Omental fat pad (tissue), 3 donors: ENCODE measurements at regions not wholly inside any gene's neighbourhood (a gene's known extent, or its start where the extent isn't known, plus 50 kb on each side); places are given as distances from the start of the nearest gene placed in this dataset.

ENCODE experiments used
- ATAC-seq: fragments of 150-250 bp; one replicate; pipeline ENCODE4 v1.9.1; 2016; ENCODE audit warnings: mild to moderate bottlenecking, moderate library complexity; ENCODE audit not compliant: low FRiP score
- DNase-seq: peaks from one replicate; pipeline ENCODE4 v3.0.0-alpha.2; 2019; ENCODE audit warnings: low spot score
- CTCF ChIP-seq, 3 donors: fragments of 450-650 bp; IDR thresholded peaks; one replicate each; pipeline ENCODE4 v1.5.1; 2016 to 2017; ENCODE audit warnings: antibody characterized with exemption in 3 of 3, mild to moderate bottlenecking in 3 of 3, moderate library complexity in 2 of 3

DNA sequence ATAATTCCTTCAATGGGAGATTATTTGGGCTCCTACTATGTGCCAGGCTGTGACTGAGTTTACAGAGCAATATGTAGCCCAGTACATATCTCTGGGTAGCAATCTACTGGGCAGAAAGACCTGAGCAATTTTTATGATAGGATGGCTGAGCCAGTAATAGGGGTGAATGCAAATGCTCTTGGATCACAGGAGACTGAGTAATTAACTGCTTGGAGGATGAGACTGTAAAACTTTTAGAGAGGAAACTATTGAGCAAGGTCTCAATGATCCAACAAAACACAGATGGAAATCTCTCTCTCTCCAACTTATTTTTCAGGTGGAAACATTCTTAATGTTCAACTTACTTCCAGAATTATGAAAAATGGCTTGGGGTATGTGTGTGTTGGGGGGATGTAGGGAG lies 402.2 kb downstream of the AEBP2 start:
- peak; percentile 80 for ATAC-seq

DNA sequence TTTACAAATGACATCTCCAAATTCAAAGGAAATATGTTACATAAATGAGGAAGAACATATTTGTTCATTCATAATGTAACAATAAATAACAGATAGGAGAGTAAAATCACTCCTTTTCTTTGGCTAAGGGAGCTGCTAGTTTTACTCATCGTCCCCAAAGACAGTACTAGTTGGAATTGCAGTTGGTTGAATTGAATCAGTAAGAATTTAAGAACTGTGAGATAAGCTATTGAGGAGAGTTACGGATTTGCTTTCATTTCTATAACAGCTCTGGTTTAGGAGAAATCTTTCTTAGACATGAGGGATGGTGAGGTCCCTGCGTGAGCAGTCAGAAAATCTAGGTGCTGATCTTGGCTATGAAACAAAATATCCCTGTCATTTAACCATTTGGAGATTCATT lies 402.8 kb downstream of the AEBP2 start:
- no peak for DNase-seq
- no peak for TF ChIP-seq CTCF (IDR thresholded peaks at IDR 0.05)
- peak; percentile 56 for ATAC-seq

More for the DNA sequence above, 402.2 kb downstream of the AEBP2 start:
- no peak for TF ChIP-seq CTCF (IDR thresholded peaks at IDR 0.05)
- DNase-seq = no peak

DNA sequence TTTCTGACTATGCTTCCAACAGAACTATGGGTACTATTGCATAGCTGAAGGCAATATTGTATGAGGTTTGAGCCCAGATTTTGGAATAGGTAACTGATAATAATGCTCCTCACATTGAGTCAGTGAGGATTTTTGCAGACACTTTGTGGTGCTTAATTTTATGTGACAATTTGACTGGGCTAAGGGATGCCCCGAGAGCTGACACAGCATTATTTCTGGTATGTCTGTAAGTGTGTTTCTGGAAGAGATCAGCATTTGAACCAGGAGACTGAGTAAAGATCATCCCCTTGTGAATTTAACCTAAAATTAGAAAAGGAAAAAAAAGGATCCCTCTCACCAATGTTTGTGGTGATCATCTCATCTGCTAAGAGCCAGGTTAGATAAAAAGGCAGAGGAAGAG lies 404.9 kb downstream of the AEBP2 start:
- no peak for DNase-seq
- ATAC-seq = no peak
- TF ChIP-seq CTCF (IDR thresholded peaks at IDR 0.05) = no peak

DNA sequence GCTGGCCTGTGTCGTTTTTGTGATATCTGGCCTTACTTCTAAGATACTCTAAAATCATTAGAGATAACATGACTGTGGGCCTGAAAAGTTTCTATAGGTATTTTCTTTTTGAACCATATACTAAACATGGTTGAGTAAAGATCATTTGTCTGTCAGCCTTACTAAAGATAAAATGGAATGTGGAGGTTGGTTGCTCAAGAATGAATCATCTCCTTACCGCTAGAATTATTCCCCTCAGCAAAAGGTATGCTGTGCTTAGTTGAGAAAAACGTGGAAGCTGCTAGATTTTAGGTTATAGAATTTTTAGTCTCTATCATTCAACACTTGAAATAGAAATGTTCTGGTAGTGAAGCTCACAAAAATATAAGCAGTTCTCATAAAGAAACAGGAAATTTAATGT lies 407.3 kb downstream of the AEBP2 start:
- ATAC-seq (no peak), DNase-seq (no peak)
- no peak for TF ChIP-seq CTCF (IDR thresholded peaks at IDR 0.05)

DNA sequence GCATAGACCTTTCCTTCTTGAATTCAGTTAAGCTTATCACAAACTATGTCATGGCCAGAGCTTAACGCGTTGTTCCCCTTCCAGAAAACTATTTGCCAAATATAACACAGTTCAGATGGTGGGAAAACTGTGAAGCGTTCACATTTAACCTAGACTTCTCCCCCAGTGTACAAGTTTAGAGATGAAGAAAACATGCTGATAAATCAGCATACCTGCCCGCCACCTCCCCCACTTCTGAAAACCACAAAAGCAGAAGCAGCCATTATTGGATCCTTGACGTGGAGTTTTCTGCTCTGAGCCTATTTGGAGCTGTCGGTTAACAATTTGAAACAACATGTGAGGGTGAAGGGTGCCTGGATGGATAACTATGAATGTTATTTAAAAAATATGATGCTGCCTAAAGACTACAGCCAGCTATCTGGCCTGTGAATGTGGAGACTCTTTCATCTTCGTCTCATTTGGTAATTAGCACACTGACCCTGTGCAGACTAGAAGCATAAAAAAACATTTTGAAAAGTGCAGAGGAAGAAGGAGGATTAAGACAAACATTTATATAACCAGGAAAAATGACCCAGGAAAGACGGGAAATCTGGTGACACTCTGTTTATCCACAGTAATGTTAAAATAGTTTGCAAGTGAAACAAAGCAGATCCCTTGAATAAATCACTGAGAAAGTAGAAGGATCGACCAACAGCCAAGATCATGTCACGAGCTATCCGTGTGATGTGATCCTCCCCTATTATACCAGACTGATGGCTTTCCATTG lies 408.2 kb downstream of the AEBP2 start:
- DNase-seq = no peak
- TF ChIP-seq CTCF (IDR thresholded peaks at IDR 0.05) = no peak
- peak; percentile 60 for ATAC-seq

DNA sequence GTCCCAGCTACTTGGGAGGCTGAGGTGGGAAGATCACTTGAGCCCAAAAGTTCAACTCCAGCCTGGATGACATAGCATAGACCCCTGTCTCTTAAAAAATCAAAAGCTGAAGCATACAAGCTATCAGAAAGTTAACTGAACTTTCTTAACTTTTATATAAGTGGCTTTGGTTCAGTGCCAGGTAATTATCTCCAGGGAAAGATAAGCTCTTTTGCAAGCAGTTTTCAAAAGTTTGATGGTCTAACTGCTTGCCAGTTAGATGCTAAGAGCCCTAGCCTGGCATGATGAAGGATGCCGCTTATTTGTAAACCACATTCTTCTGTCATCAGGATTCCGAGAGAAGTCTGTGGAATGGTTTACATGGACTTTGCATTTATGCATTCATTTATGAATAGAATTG lies 409.1 kb downstream of the AEBP2 start:
- no peak for ATAC-seq
- no peak for TF ChIP-seq CTCF (IDR thresholded peaks at IDR 0.05)
- DNase-seq = no peak

GRCh38 chr12:19849208-19849607 lies 409.9 kb downstream of the AEBP2 start:
- TF ChIP-seq CTCF (IDR thresholded peaks at IDR 0.05) = no peak
- DNase-seq (no peak), ATAC-seq (no peak)
